Thyroid gland (tissue), 4 donors: ENCODE measurements at regions not wholly inside any gene's neighbourhood (a gene's known extent, or its start where the extent isn't known, plus 50 kb on each side); places are given as distances from the start of the nearest gene placed in this dataset.

ENCODE experiments used
- CTCF ChIP-seq, 6 experiments: fragments of 200-600 bp in 3 of 6; fragments of 450-650 bp in 3 of 6; sonication (generic) in 3 of 6; IDR thresholded peaks; one replicate each; pipeline ENCODE4 v1.5.1; 2016 to 2019; ENCODE audit warnings: antibody characterized with exemption in 6 of 6, mild to moderate bottlenecking in 2 of 6, inconsistent platforms in 1 of 6, moderate library complexity in 1 of 6
- POLR2A ChIP-seq, 2 donors: fragments of 450-650 bp; IDR thresholded peaks; one replicate each; pipeline ENCODE4 v1.6.1; 2017; ENCODE audit warnings: antibody characterized with exemption in 2 of 2, mild to moderate bottlenecking in 2 of 2, moderate library complexity in 1 of 2

GRCh38 chr13:50466456-50466855 is 377.0 kb downstream of the DLEU7 start:
- TF ChIP-seq CTCF (IDR thresholded peaks at IDR 0.05): no peak
- no peak for TF ChIP-seq POLR2A (IDR thresholded peaks at IDR 0.05)
